ENCODE measurements at regions not wholly inside any gene's neighbourhood (a gene's known extent, or its start where the extent isn't known, plus 50 kb on each side); places are given as distances from the start of the nearest gene placed in this dataset.

DNA sequence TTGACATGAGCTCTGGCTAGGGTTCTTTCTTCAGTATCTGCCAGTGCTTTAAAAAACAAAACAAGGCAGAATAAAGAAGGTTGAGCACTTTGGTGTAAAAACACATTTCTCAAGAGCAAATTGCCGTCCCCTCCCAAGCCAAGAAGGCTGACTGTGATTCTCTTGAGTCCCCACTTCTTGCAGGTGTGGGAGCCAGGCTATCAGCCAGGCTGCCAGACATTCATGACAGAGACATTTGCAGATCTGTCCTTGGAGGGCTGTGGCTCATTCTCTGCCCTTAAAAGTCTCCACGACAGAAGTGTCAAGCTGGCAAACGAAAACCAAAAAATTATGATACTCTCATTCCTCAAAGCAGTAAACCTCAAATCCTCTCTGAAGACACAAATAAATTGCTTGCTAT, 749.3 kb upstream of the HS6ST1 start:
- H3K36me3 Mint-ChIP-seq (ENCODE audit: low read depth), result no peaks in the 10 kb centered on the region
- H3K4me3 Mint-ChIP-seq, result no peak overlapping the region
- no peaks in the 10 kb centered on the region for H3K9me3 Mint-ChIP-seq
- DNase-seq, result no peak
- H3K27me3 Mint-ChIP-seq, result no peaks in the 10 kb centered on the region
- no peaks in the 10 kb centered on the region for H3K4me1 Mint-ChIP-seq (ENCODE audit: low read depth)
- no peak overlapping the region for H3K27ac Mint-ChIP-seq

DNA sequence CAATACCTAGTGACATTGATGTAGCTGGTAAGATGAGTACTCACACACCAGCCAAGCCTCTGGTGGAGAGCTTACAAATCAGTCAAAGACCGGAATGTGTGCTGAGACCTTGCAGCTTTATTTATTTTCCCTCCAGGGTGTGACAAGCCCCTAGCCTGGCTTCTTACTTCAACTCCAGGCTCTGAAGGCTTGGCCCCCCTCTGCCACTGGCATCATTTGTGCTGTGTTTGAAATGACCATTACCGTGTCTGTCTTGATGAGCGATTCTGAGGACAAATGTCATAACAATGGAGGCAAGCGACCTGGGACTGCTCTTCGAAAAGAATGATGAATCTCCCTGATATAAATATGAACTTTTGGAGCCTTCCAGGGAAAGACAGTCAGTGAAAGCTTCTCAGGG, 749.9 kb upstream of the HS6ST1 start:
- Mint-ChIP-seq H3K9me3 (no peaks in the 10 kb centered on the region), H3K4me3 (no peak overlapping the region), H3K27me3 (no peaks in the 10 kb centered on the region), H3K36me3 (ENCODE audit: low read depth) (no peaks in the 10 kb centered on the region), H3K27ac (no peak overlapping the region), H3K4me1 (ENCODE audit: low read depth) (no peaks in the 10 kb centered on the region)
- no peak for DNase-seq

DNA sequence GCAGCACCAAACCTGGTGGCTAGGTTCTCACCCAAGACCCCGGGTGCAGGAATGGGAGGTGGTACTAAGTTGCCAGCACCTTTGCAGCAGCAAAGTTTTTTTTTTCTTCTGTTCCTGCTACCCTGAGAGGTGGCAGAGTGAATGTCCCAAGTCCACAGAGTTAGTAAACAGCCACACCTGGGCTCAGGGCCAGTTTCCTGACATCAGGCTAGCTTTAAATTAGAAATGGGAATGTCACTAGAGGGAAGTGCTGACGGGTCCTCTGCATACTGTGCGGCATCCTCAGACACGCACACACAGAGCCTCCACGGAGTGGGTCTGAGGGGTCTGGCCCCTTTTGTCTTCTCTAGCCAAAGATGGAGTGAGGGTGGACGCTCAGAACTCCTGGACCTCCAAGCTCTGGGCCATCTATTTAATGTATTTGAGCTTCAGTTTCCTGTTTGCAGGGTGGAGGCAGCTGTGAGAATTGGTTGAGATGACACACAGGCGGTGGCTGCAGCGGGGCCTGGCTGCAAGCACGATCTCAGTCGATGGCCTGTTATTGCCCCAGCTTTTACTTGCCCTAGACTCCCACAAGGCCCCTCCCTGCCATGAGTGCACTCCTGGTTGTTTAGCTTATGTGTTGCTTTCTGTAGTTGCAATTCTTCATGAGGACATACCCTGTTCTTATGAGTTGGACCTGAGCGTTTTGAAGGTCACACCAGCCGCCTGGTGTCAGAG, 751.4 kb upstream of the HS6ST1 start:
- Mint-ChIP-seq H3K27ac (no peak overlapping the region), H3K27me3 (no peaks in the 10 kb centered on the region), H3K9me3 (no peaks in the 10 kb centered on the region), H3K4me3 (no peak overlapping the region), H3K4me1 (ENCODE audit: low read depth) (no peaks in the 10 kb centered on the region), H3K36me3 (ENCODE audit: low read depth) (no peaks in the 10 kb centered on the region)
- DNase-seq, result no peak

DNA sequence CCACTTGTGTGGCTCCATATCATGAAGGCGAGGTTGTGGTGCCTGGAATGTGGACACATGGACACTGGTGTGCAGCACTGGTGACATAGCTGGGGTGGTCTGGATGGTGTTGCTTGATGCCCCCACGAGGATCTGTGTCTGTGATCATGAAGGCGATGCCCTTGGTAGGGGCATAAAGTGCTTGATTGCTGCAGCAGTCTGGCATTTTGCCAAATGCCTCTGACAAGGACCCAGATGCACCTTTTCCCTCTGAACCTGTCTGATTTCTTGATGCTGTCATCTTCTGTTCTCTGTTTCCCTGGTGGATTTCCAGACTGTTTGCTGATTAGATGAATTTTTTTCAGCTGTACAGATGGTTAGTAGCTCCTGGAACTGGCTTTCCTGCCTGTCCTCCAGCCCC, 752.0 kb upstream of the HS6ST1 start:
- Mint-ChIP-seq H3K4me3 (no peak overlapping the region), H3K27me3 (no peaks in the 10 kb centered on the region), H3K36me3 (ENCODE audit: low read depth) (no peaks in the 10 kb centered on the region), H3K4me1 (ENCODE audit: low read depth) (no peaks in the 10 kb centered on the region), H3K9me3 (no peaks in the 10 kb centered on the region), H3K27ac (no peak overlapping the region)
- DNase-seq, result no peak

GRCh38 chr2:129071531-129071930, 752.9 kb upstream of the HS6ST1 start:
- Mint-ChIP-seq H3K36me3 (ENCODE audit: low read depth) (no peaks in the 10 kb centered on the region), H3K4me1 (ENCODE audit: low read depth) (no peaks in the 10 kb centered on the region), H3K4me3 (no peak overlapping the region), H3K27me3 (no peaks in the 10 kb centered on the region), H3K27ac (no peak overlapping the region), H3K9me3 (no peaks in the 10 kb centered on the region)
- DNase-seq, result no peak

- H3K9me3 Mint-ChIP-seq, result no peaks in the 10 kb centered on the region
- H3K36me3 Mint-ChIP-seq (ENCODE audit: low read depth), result no peaks in the 10 kb centered on the region
- H3K27me3 Mint-ChIP-seq, result peaks cover 3% of the 10 kb centered on the region
- H3K4me3 Mint-ChIP-seq, result no peak overlapping the region
- no peak overlapping the region for H3K27ac Mint-ChIP-seq
- no peak for DNase-seq
- H3K4me1 Mint-ChIP-seq (ENCODE audit: low read depth), result no peaks in the 10 kb centered on the region
Observed at GRCh38 chr2:129074298-129074920, 755.7 kb upstream of the HS6ST1 start.

DNA sequence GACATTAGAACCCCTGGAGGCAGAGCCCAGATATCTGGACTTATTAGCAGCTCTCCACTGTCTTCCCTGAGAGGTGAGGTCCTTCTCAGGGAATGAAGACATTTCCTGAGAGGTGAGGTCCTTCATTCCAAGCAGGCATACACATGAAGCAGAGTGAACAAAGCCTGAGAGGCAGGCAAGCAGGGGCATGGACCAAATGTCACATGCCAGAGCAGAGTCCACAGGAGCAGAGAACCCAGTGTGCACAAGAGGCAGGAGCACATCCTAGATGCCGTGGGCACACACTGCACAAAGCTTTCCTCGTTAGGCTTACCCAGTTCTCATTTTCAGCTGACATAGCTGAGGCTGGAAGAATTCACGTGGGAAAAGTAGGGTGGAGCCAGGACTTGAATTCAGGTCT, 759.9 kb upstream of the HS6ST1 start:
- H3K27ac Mint-ChIP-seq, result no peak overlapping the region
- no peak for DNase-seq
- no peaks in the 10 kb centered on the region for H3K4me1 Mint-ChIP-seq (ENCODE audit: low read depth)
- H3K9me3 Mint-ChIP-seq, result no peaks in the 10 kb centered on the region
- H3K27me3 Mint-ChIP-seq, result peaks cover 3% of the 10 kb centered on the region
- H3K36me3 Mint-ChIP-seq (ENCODE audit: low read depth), result no peaks in the 10 kb centered on the region
- no peak overlapping the region for H3K4me3 Mint-ChIP-seq

DNA sequence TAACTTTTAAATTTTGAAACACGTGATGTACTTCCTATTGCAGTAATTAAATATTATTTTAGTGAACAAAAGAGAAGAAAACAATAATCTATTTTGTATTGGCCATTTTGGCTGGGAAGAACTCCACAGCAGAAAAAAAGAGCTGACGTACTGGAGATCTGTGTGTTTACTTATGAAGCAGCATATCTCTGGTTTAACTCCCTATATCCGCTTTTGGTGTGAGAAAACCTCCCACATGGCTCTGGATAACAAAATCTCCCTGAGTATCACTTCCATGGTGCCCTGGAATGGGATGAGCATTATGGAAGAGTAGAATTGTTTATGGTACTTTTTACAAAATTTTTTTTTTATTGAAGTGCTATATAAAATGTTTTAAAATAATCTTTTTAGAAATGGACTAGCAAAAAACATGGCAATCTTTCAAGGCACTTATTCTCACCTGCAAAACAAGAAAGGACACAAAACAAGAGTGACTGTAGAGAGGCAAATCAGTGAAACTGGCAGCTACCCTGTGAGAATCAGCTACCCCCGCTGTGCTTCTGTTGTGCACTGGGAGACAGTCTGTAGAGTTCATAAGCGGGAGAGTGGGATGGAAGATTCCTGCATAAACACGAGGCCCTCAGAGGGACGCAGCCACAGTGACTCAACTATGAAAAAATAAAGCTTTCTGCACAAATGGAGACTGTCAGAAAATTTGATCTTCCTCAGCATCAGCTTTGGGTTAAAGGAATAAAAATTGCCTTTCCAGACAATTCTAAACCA, 762.2 kb upstream of the HS6ST1 start:
- H3K4me1 Mint-ChIP-seq (ENCODE audit: low read depth), result no peaks in the 10 kb centered on the region
- H3K27ac Mint-ChIP-seq, result no peak overlapping the region
- H3K27me3 Mint-ChIP-seq, result peaks cover 3% of the 10 kb centered on the region
- H3K9me3 Mint-ChIP-seq, result no peaks in the 10 kb centered on the region
- H3K4me3 Mint-ChIP-seq, result no peak overlapping the region
- DNase-seq, result no peak
- no peaks in the 10 kb centered on the region for H3K36me3 Mint-ChIP-seq (ENCODE audit: low read depth)

DNA sequence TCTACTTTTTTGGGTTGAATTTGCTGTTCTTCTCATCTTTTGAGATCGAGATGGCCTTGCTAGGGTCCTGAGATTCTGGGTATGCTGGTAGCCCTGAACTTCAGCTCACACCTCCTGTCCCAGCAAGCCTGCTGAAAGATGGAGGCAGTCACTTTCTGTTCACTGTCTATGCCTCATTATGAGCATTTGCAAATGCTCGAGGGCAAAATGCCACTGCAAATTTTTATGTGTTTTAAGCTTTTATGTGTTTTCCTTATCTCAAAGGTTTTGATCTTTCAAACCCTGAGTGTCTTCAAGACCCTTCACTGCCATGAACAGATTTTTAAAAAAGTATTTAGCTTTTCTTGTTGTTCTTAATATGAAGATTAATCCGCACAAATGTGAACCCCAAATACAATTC, 766.7 kb upstream of the HS6ST1 start:
- no peaks in the 10 kb centered on the region for H3K4me1 Mint-ChIP-seq (ENCODE audit: low read depth)
- H3K9me3 Mint-ChIP-seq, result no peaks in the 10 kb centered on the region
- H3K27ac Mint-ChIP-seq, result no peak overlapping the region
- H3K36me3 Mint-ChIP-seq (ENCODE audit: low read depth), result no peaks in the 10 kb centered on the region
- DNase-seq, result no peak
- no peak overlapping the region for H3K4me3 Mint-ChIP-seq
- H3K27me3 Mint-ChIP-seq, result no peaks in the 10 kb centered on the region

GRCh38 chr2:129087133-129087813, 768.6 kb upstream of the HS6ST1 start:
- H3K27ac Mint-ChIP-seq, result no peak overlapping the region
- no peaks in the 10 kb centered on the region for H3K36me3 Mint-ChIP-seq (ENCODE audit: low read depth)
- no peak overlapping the region for H3K4me3 Mint-ChIP-seq
- no peak for DNase-seq
- no peaks in the 10 kb centered on the region for H3K27me3 Mint-ChIP-seq
- H3K4me1 Mint-ChIP-seq (ENCODE audit: low read depth), result no peaks in the 10 kb centered on the region
- no peaks in the 10 kb centered on the region for H3K9me3 Mint-ChIP-seq

GRCh38 chr2:129091620-129092019, 773.0 kb upstream of the HS6ST1 start:
- H3K9me3 Mint-ChIP-seq, result no peaks in the 10 kb centered on the region
- H3K27ac Mint-ChIP-seq, result no peak overlapping the region
- no peak overlapping the region for H3K4me3 Mint-ChIP-seq
- no peak for DNase-seq
- no peaks in the 10 kb centered on the region for H3K36me3 Mint-ChIP-seq (ENCODE audit: low read depth)
- H3K27me3 Mint-ChIP-seq, result no peaks in the 10 kb centered on the region
- no peaks in the 10 kb centered on the region for H3K4me1 Mint-ChIP-seq (ENCODE audit: low read depth)

DNA sequence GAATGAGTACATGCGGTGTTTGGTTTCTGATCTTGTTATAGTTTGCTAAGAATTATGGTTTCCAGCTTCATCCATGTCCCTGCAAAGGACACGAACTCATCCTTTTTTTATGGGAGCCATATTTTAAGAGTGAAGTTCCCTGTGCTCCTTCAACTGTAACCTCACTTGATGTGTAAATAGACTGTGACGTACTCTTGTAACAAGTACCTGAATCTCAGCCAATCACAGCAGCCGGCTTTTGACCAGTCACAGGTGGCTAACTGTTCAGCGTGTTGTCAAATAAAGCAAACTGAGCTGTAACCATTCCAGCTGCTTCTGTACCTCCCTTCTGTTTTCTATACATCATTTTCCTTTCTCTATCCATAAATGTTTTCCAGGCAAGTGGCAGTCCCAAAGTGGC, 774.3 kb upstream of the HS6ST1 start:
- Mint-ChIP-seq H3K27ac (no peak overlapping the region), H3K36me3 (ENCODE audit: low read depth) (no peaks in the 10 kb centered on the region), H3K9me3 (no peaks in the 10 kb centered on the region), H3K27me3 (no peaks in the 10 kb centered on the region), H3K4me1 (ENCODE audit: low read depth) (no peaks in the 10 kb centered on the region), H3K4me3 (no peak overlapping the region)
- no peak for DNase-seq

DNA sequence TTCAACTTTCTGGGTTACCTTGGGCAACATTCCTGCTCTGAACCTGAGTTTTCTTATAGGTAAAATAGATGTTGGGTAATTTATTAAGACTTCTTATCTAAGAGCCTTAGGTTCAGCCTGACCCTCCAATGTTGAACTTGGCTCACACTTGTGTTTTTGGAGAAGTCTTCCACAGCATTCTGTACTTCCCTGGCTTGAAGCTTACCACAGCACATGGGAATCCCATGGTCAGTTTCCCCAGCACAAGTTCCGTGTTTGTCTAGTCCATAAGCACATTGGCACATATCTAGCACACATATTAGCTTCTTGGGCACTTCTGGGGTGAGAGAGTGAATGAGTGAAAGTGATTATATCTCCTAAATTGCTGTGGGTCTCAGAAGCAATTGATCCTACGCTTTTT, 782.5 kb upstream of the HS6ST1 start:
- Mint-ChIP-seq H3K27ac (no peak overlapping the region), H3K4me1 (ENCODE audit: low read depth) (no peaks in the 10 kb centered on the region), H3K27me3 (no peaks in the 10 kb centered on the region), H3K36me3 (ENCODE audit: low read depth) (no peaks in the 10 kb centered on the region), H3K4me3 (no peak overlapping the region), H3K9me3 (no peaks in the 10 kb centered on the region)
- DNase-seq, result no peak

GRCh38 chr2:129103936-129104878, 785.5 kb upstream of the HS6ST1 start:
- no peaks in the 10 kb centered on the region for H3K4me1 Mint-ChIP-seq (ENCODE audit: low read depth)
- H3K36me3 Mint-ChIP-seq (ENCODE audit: low read depth), result no peaks in the 10 kb centered on the region
- H3K27me3 Mint-ChIP-seq, result no peaks in the 10 kb centered on the region
- H3K4me3 Mint-ChIP-seq, result no peak overlapping the region
- H3K27ac Mint-ChIP-seq, result no peak overlapping the region
- DNase-seq, result no peak
- H3K9me3 Mint-ChIP-seq, result no peaks in the 10 kb centered on the region
